AG04449 (cell line): ENCODE measurements at regions not wholly inside any gene's neighbourhood (a gene's known extent, or its start where the extent isn't known, plus 50 kb on each side); places are given as distances from the start of the nearest gene placed in this dataset.

ENCODE experiments used
- CTCF ChIA-PET: fragments of 350-600 bp; formaldehyde crosslinking; extraction: SDS; loops from one replicate; lab custom pipeline; 2021; ENCODE audit warnings: antibody characterized with exemption; lab: Yijun Ruan, JAX
- POLR2A ChIA-PET: fragments of 400-600, 350-600 bp; formaldehyde crosslinking; extraction: SDS; loops from one replicate; lab custom pipeline; 2020; ENCODE audit warnings: antibody characterized with exemption, inconsistent platforms; lab: Yijun Ruan, JAX
- DNase-seq: peaks from one replicate; pipeline ENCODE4 v3.0.0-alpha.2; 2010; ENCODE audit warnings: low read depth, low spot score
- H3K4me3 ChIP-seq: 2 replicates; pipeline ENCODE4 v1.5.1; 2011; ENCODE audit warnings: low read depth, mild to moderate bottlenecking, control low read depth, low read length
- TF ChIP-seq, protein P1 (sequence below): IDR thresholded peaks from one replicate; pipeline ENCODE4 v1.5.1; 2011; ENCODE audit warnings: mild to moderate bottlenecking, moderate library complexity, low read length, control low read depth, inconsistent platforms; ENCODE audit not compliant: insufficient read depth; ENCODE audit errors: missing control alignments

DNA sequence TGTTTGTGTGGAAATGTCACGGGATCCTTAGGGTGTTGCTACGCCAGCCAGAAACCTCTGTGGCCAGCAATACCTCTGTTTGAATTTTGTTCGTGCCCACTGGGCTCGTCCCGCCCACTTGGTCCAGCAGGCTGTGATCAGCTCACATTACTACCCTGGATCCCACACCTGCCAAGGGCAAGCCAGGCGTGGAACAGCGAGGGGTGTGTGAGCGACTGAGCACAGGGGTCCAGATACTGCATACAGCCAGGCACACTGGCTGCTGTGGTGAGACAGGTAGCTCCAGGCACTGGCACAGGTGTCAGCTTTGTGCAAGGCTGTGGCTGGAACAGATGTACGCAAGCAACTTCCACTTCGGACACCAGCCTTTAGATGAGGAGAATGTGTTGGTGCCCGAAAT is 718.9 kb downstream of the EPHA7 start:
- TF ChIP-seq, protein P1, sequence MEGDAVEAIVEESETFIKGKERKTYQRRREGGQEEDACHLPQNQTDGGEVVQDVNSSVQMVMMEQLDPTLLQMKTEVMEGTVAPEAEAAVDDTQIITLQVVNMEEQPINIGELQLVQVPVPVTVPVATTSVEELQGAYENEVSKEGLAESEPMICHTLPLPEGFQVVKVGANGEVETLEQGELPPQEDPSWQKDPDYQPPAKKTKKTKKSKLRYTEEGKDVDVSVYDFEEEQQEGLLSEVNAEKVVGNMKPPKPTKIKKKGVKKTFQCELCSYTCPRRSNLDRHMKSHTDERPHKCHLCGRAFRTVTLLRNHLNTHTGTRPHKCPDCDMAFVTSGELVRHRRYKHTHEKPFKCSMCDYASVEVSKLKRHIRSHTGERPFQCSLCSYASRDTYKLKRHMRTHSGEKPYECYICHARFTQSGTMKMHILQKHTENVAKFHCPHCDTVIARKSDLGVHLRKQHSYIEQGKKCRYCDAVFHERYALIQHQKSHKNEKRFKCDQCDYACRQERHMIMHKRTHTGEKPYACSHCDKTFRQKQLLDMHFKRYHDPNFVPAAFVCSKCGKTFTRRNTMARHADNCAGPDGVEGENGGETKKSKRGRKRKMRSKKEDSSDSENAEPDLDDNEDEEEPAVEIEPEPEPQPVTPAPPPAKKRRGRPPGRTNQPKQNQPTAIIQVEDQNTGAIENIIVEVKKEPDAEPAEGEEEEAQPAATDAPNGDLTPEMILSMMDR: no peak
- ChIA-PET CTCF (no interaction called here), POLR2A (no interaction called here)

DNA sequence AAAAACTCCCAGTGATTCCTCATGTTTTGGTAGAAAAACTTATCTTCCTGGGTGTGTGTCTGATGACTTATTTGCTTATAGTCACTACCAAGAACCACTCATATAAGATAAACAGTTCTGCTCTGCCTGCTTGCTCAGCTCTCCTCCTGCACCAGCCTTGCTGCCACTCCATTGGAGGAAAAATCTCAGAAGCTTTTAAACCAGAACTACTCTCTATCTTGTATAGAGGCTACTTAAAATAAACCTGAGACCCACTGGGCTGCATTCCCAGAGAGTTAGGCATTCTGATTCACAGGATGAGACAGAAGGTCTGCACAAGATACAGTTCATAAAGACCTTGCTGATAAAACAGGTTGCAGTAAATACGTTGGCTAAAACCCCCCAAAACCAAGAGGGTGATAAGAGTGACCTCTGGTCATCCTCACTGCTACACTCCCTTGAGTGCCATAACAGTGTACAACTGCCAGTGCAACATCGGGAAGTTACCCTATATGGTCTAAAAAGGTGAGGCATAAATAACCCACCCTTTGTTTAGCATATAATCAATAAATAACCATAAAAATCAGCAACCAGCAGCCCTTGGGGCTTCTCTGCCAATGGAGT is 728.3 kb downstream of the EPHA7 start:
- TF ChIP-seq, protein P1: no peak
- CTCF ChIA-PET: no interaction called here
- H3K4me3 ChIP-seq: no peak overlapping the region
- DNase-seq: no peak
- POLR2A ChIA-PET: no interaction called here

More for the DNA sequence above, 718.9 kb downstream of the EPHA7 start:
- no peak overlapping the region for H3K4me3 ChIP-seq
- no peak for DNase-seq

- DNase-seq: no peak
- no peak overlapping the region for H3K4me3 ChIP-seq
- POLR2A ChIA-PET: no interaction called here
- TF ChIP-seq, protein P1: no peak
- CTCF ChIA-PET: no interaction called here
Observed at GRCh38 chr6:92688342-92688741, 731.0 kb downstream of the EPHA7 start.

- no peak overlapping the region for H3K4me3 ChIP-seq
- no peak for DNase-seq
- TF ChIP-seq, protein P1: no peak
- ChIA-PET CTCF (no interaction called here), POLR2A (no interaction called here)
Observed at GRCh38 chr6:92687278-92687677, 732.1 kb downstream of the EPHA7 start.

- no peak for DNase-seq
- ChIA-PET CTCF (no interaction called here), POLR2A (no interaction called here)
- TF ChIP-seq, protein P1: no peak
- H3K4me3 ChIP-seq: no peak overlapping the region
Observed at GRCh38 chr6:92684386-92684785, 735.0 kb downstream of the EPHA7 start.

DNA sequence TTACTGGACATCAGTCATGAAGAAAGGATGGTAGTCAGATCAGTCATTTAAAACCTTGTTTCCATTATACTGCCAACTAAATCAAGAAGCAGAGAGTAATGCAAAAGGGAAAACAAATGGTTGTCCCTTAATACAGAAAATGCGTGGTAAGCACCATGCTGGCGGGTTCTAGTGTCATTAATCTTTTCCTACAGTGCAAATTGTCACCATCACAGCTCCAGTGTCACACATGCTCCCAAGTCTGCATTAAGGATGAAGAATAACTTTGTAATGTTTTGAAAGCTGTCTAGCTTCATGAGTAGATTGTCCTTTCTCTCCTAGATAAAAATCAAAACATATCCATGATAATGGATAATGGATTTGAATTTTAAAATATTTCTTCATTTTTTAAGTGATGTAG is 735.6 kb downstream of the EPHA7 start:
- no peak for DNase-seq
- POLR2A ChIA-PET: no interaction called here
- CTCF ChIA-PET: no interaction called here
- H3K4me3 ChIP-seq: no peak overlapping the region
- TF ChIP-seq, protein P1: no peak
